Neural cell (in vitro differentiated cells): ENCODE measurements at regions not wholly inside any gene's neighbourhood (a gene's known extent, or its start where the extent isn't known, plus 50 kb on each side); places are given as distances from the start of the nearest gene placed in this dataset.

Experiments used
- H2AFZ ChIP-seq: fragments of 200-600, 300-800 bp; sonication (generic), shearing (Covaris generic); 2 replicates; pipeline ENCODE4 v1.6.0; 2014; ENCODE audit warnings: low read depth, mild to moderate bottlenecking, antibody characterized with exemption, low read length, moderate library complexity
- H3F3A ChIP-seq: fragments of 200-600 bp; shearing (Covaris generic); 2 replicates; pipeline ENCODE4 v1.6.1; 2016; ENCODE audit warnings: mild to moderate bottlenecking, moderate library complexity, mixed read lengths, antibody characterized with exemption, low read length; ENCODE audit not compliant: insufficient read depth, poor library complexity, severe bottlenecking
- H3K27ac ChIP-seq: fragments of 200-600, 300-800 bp; sonication (generic), shearing (Covaris generic); 2 replicates; pipeline ENCODE4 v1.5.1; 2014; ENCODE audit warnings: mild to moderate bottlenecking, low read length, moderate library complexity
- H3K27me3 ChIP-seq: fragments of 300-800, 200-600 bp; sonication (generic), shearing (Covaris generic); 2 replicates; pipeline ENCODE4 v1.6.0; 2014; ENCODE audit warnings: mild to moderate bottlenecking, low read depth, low read length, moderate library complexity; ENCODE audit not compliant: insufficient read depth
- H3K36me3 ChIP-seq: fragments of 300-800, 200-600 bp; sonication (generic), shearing (Covaris generic); 2 replicates; pipeline ENCODE4 v1.5.1; 2014; ENCODE audit warnings: mild to moderate bottlenecking, antibody characterized with exemption, low read length, moderate library complexity; ENCODE audit not compliant: insufficient read depth
- H3K4me2 ChIP-seq: fragments of 300-800, 200-600 bp; sonication (generic), shearing (Covaris generic); 2 replicates; pipeline ENCODE4 v1.6.0; 2014; ENCODE audit warnings: mild to moderate bottlenecking, low read length
- H3K4me3 ChIP-seq: fragments of 300-800, 200-600 bp; sonication (generic), shearing (Covaris generic); 2 replicates; pipeline ENCODE4 v1.5.1; 2014; ENCODE audit warnings: mild to moderate bottlenecking, low read length, moderate library complexity
- H3K79me2 ChIP-seq: fragments of 200-600 bp; shearing (Covaris generic); replicated peaks from 2 replicates; pipeline ENCODE4 v1.6.0; 2014; ENCODE audit warnings: mild to moderate bottlenecking, low read length, moderate library complexity; ENCODE audit not compliant: insufficient read depth
- H3K9ac ChIP-seq: fragments of 300-800, 200-600 bp; sonication (generic), shearing (Covaris generic); 2 replicates; pipeline ENCODE4 v1.6.1; 2016; ENCODE audit warnings: mild to moderate bottlenecking, low read length, mixed read lengths
- H3K9me2 ChIP-seq: fragments of 200-600 bp; shearing (Covaris generic); 2 replicates; pipeline ENCODE4 v1.6.1; 2016; ENCODE audit warnings: mild to moderate bottlenecking, low read length, mixed read lengths; ENCODE audit not compliant: insufficient read depth
- H3K9me3 ChIP-seq: fragments of 200-600, 300-800 bp; sonication (generic), shearing (Covaris generic); 2 replicates; pipeline ENCODE4 v1.6.1; 2016; ENCODE audit warnings: mild to moderate bottlenecking, mixed run types, low read length, moderate library complexity, mixed read lengths
- H4K20me1 ChIP-seq: fragments of 200-600 bp; shearing (Covaris generic); 2 replicates; pipeline ENCODE4 v1.6.1; 2016; ENCODE audit warnings: mild to moderate bottlenecking, mixed run types; ENCODE audit not compliant: insufficient read depth
- EP300 ChIP-seq: fragments of 450-650 bp; conservative IDR thresholded peaks from 2 replicates; pipeline ENCODE4 v1.6.1; 2014; ENCODE audit warnings: antibody characterized with exemption, mild to moderate bottlenecking, moderate library complexity; ENCODE audit not compliant: poor library complexity, severe bottlenecking
- EZH2 ChIP-seq: fragments of 200-600, 300-800 bp; shearing (Covaris generic), sonication (generic); IDR thresholded peaks from 2 replicates; pipeline ENCODE4 v1.6.1; 2014; ENCODE audit warnings: antibody characterized with exemption, low read length, borderline replicate concordance, mild to moderate bottlenecking; ENCODE audit not compliant: insufficient read depth, poor library complexity, severe bottlenecking
- MXI1 ChIP-seq: fragments of 450-650 bp; conservative IDR thresholded peaks from 2 replicates; pipeline ENCODE4 v1.6.1; 2014; ENCODE audit warnings: antibody characterized with exemption, mild to moderate bottlenecking; ENCODE audit not compliant: poor library complexity, severe bottlenecking
- POLR2AphosphoS5 ChIP-seq: IDR thresholded peaks from 2 replicates; pipeline ENCODE4 v1.6.1; 2012
- RAD21 ChIP-seq: fragments of 450-650 bp; conservative IDR thresholded peaks from 2 replicates; pipeline ENCODE4 v1.6.1; 2014; ENCODE audit warnings: antibody characterized with exemption, mild to moderate bottlenecking, moderate library complexity
- SMC3 ChIP-seq: fragments of 450-650 bp; conservative IDR thresholded peaks from 2 replicates; pipeline ENCODE4 v1.6.1; 2014; ENCODE audit warnings: antibody characterized with exemption, mild to moderate bottlenecking, moderate library complexity; ENCODE audit not compliant: poor library complexity
- TAF1 ChIP-seq: IDR thresholded peaks from 2 replicates; pipeline ENCODE4 v1.6.1; 2012; ENCODE audit warnings: low read depth
- TF ChIP-seq, protein P1 (sequence below): fragments of 450-650 bp; IDR thresholded peaks from 2 replicates; pipeline ENCODE4 v1.5.1; 2014; ENCODE audit warnings: antibody characterized with exemption, mild to moderate bottlenecking, moderate library complexity; ENCODE audit not compliant: poor library complexity, severe bottlenecking
- TF ChIP-seq, protein P2 (sequence below): IDR thresholded peaks from 2 replicates; pipeline ENCODE4 v1.6.1; 2012; ENCODE audit warnings: borderline replicate concordance

DNA sequence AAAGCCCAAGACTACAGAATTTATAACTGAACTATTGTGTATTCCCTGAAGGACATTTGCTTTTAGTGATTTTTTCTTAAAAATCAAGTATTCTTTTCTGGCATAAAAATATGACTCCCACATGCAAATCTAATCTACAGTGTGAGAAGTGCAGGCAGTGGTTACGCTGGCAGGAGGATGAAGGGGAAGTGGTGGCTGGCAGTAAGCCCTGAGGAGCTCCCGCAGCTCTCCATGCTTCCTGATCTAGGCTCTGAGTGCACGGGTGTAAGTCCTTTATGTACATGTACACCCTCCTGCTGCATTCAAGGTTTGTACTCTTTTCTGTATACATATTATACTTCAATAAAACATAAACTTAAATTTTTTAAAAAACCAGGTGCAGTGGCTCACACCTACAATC lies 67.5 kb upstream of the PRDX6 start:
- Histone ChIP-seq H4K20me1 (no peaks in the 10 kb centered on the region), H3K27me3 (no peaks in the 10 kb centered on the region), H3K4me3 (no peak overlapping the region), H3K9ac (no peak overlapping the region), H3F3A (no peaks in the 10 kb centered on the region), H2AFZ (no peak overlapping the region), H3K4me2 (no peak overlapping the region), H3K27ac (no peak overlapping the region), H3K9me3 (no peaks in the 10 kb centered on the region), H3K9me2 (no peaks in the 10 kb centered on the region), H3K36me3 (no peaks in the 10 kb centered on the region), H3K79me2 (no peaks in the 10 kb centered on the region)
- TF ChIP-seq MXI1: no peak
- TF ChIP-seq EP300: no peak
- TF ChIP-seq EZH2: no peak
- no peak for TF ChIP-seq SMC3
- no peak for TF ChIP-seq POLR2AphosphoS5
- no peak for TF ChIP-seq RAD21
- TF ChIP-seq, protein P1, sequence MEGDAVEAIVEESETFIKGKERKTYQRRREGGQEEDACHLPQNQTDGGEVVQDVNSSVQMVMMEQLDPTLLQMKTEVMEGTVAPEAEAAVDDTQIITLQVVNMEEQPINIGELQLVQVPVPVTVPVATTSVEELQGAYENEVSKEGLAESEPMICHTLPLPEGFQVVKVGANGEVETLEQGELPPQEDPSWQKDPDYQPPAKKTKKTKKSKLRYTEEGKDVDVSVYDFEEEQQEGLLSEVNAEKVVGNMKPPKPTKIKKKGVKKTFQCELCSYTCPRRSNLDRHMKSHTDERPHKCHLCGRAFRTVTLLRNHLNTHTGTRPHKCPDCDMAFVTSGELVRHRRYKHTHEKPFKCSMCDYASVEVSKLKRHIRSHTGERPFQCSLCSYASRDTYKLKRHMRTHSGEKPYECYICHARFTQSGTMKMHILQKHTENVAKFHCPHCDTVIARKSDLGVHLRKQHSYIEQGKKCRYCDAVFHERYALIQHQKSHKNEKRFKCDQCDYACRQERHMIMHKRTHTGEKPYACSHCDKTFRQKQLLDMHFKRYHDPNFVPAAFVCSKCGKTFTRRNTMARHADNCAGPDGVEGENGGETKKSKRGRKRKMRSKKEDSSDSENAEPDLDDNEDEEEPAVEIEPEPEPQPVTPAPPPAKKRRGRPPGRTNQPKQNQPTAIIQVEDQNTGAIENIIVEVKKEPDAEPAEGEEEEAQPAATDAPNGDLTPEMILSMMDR: no peak
- TF ChIP-seq TAF1: no peak
- TF ChIP-seq, protein P2, sequence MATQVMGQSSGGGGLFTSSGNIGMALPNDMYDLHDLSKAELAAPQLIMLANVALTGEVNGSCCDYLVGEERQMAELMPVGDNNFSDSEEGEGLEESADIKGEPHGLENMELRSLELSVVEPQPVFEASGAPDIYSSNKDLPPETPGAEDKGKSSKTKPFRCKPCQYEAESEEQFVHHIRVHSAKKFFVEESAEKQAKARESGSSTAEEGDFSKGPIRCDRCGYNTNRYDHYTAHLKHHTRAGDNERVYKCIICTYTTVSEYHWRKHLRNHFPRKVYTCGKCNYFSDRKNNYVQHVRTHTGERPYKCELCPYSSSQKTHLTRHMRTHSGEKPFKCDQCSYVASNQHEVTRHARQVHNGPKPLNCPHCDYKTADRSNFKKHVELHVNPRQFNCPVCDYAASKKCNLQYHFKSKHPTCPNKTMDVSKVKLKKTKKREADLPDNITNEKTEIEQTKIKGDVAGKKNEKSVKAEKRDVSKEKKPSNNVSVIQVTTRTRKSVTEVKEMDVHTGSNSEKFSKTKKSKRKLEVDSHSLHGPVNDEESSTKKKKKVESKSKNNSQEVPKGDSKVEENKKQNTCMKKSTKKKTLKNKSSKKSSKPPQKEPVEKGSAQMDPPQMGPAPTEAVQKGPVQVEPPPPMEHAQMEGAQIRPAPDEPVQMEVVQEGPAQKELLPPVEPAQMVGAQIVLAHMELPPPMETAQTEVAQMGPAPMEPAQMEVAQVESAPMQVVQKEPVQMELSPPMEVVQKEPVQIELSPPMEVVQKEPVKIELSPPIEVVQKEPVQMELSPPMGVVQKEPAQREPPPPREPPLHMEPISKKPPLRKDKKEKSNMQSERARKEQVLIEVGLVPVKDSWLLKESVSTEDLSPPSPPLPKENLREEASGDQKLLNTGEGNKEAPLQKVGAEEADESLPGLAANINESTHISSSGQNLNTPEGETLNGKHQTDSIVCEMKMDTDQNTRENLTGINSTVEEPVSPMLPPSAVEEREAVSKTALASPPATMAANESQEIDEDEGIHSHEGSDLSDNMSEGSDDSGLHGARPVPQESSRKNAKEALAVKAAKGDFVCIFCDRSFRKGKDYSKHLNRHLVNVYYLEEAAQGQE: no peak

DNA sequence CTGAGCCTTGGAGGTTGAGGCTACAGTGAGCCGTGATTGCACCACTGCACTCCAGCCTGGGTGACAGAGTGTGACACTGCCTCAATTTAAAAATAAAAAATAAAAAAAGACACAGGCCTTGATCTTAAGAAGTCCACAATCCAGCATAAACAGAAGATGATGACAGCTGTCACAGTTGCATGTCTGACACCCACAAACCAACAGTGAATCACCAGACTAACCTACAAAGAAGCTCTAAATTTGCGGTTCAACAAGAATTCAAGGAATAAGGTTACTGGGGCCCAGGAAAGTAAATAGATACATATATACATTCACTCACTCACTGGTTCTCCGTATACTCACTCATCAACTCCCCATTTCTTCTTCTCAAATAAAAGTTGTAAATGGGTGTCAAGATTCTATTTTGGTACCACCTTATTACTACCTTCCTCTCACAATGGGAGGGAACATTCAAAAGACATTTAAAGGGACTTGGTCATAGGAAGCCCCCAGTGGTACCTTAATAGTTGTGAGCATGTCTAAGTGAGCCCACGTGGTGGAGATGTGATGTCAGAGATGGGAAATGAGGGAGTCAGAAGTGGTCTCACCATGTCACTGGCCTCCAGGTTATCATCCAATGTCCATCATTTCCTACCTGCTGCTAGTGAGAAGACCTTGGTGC lies 66.9 kb upstream of the PRDX6 start:
- H3K79me2 ChIP-seq: no peaks in the 10 kb centered on the region
- TF ChIP-seq, protein P2: no peak
- TF ChIP-seq TAF1 (no peak), MXI1 (no peak), RAD21 (no peak), EP300 (no peak), POLR2AphosphoS5 (no peak), EZH2 (no peak), SMC3 (no peak)
- TF ChIP-seq, protein P1: no peak
- no peaks in the 10 kb centered on the region for H3K27me3 ChIP-seq
- H3K4me2 ChIP-seq: no peak overlapping the region
- H4K20me1 ChIP-seq: no peaks in the 10 kb centered on the region
- H3K9me2 ChIP-seq: no peaks in the 10 kb centered on the region
- no peak overlapping the region for H3K4me3 ChIP-seq
- H2AFZ ChIP-seq: no peak overlapping the region
- H3K27ac ChIP-seq: no peak overlapping the region
- no peaks in the 10 kb centered on the region for H3F3A ChIP-seq
- no peaks in the 10 kb centered on the region for H3K36me3 ChIP-seq
- no peak overlapping the region for H3K9ac ChIP-seq
- H3K9me3 ChIP-seq: no peaks in the 10 kb centered on the region
